ENCODE measurements at regions not wholly inside any gene's neighbourhood (a gene's known extent, or its start where the extent isn't known, plus 50 kb on each side); places are given as distances from the start of the nearest gene placed in this dataset.

DNA sequence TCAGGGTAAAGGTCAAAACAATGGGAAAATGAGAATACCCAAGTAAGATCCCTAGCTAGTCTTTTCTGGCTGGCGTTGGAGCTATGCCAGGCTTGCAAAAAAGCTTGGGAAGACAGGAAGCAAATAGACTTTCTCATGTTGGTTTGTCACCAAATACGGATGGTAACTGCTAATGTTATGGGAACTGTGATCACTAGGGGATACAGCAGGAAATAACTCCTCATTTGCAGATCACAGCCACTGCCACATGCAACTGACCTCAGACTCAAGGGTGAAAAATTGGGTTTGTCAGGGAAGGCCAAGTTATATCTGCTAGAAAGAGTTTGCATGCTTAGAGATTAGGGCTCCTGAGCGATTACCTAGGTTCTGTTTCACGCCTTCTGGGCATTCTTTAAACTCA lies 162.9 kb downstream of the NHLRC3 start:
- TF ChIP-seq, protein P1, sequence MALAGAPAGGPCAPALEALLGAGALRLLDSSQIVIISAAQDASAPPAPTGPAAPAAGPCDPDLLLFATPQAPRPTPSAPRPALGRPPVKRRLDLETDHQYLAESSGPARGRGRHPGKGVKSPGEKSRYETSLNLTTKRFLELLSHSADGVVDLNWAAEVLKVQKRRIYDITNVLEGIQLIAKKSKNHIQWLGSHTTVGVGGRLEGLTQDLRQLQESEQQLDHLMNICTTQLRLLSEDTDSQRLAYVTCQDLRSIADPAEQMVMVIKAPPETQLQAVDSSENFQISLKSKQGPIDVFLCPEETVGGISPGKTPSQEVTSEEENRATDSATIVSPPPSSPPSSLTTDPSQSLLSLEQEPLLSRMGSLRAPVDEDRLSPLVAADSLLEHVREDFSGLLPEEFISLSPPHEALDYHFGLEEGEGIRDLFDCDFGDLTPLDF (CRISPR knock-in tag; IDR thresholded peaks at IDR 0.05), result no peak
- TF ChIP-seq, protein P2, sequence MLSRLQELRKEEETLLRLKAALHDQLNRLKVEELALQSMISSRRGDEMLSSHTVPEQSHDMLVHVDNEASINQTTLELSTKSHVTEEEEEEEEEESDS (CRISPR knock-in tag; IDR thresholded peaks at IDR 0.05), result no peak
- TF ChIP-seq FOS (IDR thresholded peaks at IDR 0.05; ENCODE audit: extremely low read depth, insufficient read length), result no peak
- TF ChIP-seq SRSF9 (IDR thresholded peaks at IDR 0.05; ENCODE audit: borderline replicate concordance, low read depth, low read length), result no peak
- TF ChIP-seq, protein P3, sequence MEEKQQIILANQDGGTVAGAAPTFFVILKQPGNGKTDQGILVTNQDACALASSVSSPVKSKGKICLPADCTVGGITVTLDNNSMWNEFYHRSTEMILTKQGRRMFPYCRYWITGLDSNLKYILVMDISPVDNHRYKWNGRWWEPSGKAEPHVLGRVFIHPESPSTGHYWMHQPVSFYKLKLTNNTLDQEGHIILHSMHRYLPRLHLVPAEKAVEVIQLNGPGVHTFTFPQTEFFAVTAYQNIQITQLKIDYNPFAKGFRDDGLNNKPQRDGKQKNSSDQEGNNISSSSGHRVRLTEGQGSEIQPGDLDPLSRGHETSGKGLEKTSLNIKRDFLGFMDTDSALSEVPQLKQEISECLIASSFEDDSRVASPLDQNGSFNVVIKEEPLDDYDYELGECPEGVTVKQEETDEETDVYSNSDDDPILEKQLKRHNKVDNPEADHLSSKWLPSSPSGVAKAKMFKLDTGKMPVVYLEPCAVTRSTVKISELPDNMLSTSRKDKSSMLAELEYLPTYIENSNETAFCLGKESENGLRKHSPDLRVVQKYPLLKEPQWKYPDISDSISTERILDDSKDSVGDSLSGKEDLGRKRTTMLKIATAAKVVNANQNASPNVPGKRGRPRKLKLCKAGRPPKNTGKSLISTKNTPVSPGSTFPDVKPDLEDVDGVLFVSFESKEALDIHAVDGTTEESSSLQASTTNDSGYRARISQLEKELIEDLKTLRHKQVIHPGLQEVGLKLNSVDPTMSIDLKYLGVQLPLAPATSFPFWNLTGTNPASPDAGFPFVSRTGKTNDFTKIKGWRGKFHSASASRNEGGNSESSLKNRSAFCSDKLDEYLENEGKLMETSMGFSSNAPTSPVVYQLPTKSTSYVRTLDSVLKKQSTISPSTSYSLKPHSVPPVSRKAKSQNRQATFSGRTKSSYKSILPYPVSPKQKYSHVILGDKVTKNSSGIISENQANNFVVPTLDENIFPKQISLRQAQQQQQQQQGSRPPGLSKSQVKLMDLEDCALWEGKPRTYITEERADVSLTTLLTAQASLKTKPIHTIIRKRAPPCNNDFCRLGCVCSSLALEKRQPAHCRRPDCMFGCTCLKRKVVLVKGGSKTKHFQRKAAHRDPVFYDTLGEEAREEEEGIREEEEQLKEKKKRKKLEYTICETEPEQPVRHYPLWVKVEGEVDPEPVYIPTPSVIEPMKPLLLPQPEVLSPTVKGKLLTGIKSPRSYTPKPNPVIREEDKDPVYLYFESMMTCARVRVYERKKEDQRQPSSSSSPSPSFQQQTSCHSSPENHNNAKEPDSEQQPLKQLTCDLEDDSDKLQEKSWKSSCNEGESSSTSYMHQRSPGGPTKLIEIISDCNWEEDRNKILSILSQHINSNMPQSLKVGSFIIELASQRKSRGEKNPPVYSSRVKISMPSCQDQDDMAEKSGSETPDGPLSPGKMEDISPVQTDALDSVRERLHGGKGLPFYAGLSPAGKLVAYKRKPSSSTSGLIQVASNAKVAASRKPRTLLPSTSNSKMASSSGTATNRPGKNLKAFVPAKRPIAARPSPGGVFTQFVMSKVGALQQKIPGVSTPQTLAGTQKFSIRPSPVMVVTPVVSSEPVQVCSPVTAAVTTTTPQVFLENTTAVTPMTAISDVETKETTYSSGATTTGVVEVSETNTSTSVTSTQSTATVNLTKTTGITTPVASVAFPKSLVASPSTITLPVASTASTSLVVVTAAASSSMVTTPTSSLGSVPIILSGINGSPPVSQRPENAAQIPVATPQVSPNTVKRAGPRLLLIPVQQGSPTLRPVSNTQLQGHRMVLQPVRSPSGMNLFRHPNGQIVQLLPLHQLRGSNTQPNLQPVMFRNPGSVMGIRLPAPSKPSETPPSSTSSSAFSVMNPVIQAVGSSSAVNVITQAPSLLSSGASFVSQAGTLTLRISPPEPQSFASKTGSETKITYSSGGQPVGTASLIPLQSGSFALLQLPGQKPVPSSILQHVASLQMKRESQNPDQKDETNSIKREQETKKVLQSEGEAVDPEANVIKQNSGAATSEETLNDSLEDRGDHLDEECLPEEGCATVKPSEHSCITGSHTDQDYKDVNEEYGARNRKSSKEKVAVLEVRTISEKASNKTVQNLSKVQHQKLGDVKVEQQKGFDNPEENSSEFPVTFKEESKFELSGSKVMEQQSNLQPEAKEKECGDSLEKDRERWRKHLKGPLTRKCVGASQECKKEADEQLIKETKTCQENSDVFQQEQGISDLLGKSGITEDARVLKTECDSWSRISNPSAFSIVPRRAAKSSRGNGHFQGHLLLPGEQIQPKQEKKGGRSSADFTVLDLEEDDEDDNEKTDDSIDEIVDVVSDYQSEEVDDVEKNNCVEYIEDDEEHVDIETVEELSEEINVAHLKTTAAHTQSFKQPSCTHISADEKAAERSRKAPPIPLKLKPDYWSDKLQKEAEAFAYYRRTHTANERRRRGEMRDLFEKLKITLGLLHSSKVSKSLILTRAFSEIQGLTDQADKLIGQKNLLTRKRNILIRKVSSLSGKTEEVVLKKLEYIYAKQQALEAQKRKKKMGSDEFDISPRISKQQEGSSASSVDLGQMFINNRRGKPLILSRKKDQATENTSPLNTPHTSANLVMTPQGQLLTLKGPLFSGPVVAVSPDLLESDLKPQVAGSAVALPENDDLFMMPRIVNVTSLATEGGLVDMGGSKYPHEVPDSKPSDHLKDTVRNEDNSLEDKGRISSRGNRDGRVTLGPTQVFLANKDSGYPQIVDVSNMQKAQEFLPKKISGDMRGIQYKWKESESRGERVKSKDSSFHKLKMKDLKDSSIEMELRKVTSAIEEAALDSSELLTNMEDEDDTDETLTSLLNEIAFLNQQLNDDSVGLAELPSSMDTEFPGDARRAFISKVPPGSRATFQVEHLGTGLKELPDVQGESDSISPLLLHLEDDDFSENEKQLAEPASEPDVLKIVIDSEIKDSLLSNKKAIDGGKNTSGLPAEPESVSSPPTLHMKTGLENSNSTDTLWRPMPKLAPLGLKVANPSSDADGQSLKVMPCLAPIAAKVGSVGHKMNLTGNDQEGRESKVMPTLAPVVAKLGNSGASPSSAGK (IDR thresholded peaks at IDR 0.05), result no peak
- no peak for TF ChIP-seq ZBTB17 (CRISPR knock-in tag; IDR thresholded peaks at IDR 0.05)
